Transverse colon (tissue), 4 donors: ENCODE measurements at regions not wholly inside any gene's neighbourhood (a gene's known extent, or its start where the extent isn't known, plus 50 kb on each side); places are given as distances from the start of the nearest gene placed in this dataset.

ENCODE experiments used
- DNase-seq: peaks from one replicate; pipeline ENCODE4 v3.0.0-alpha.2; 2019
- H3K27ac ChIP-seq, 4 donors: fragments of 200-600 bp; sonication (generic); 2 replicates each; pipeline ENCODE4 v1.5.1; 2016 to 2018; ENCODE audit warnings: inconsistent platforms in 4 of 4
- H3K27me3 ChIP-seq: fragments of 200-600 bp; sonication (generic); 2 replicates; pipeline ENCODE4 v1.5.1; 2017; ENCODE audit warnings: inconsistent platforms
- H3K36me3 ChIP-seq, 4 donors: fragments of 200-600 bp; sonication (generic); 2 replicates each; pipeline ENCODE4 v1.5.1; 2017 to 2019; ENCODE audit warnings: inconsistent platforms in 4 of 4
- H3K4me1 ChIP-seq, 4 donors: fragments of 200-600 bp; sonication (generic); 2 replicates each; pipeline ENCODE4 v1.5.1; 2017 to 2020; ENCODE audit warnings: inconsistent platforms in 4 of 4
- H3K4me3 ChIP-seq, 4 donors: fragments of 200-600 bp; sonication (generic); 1 replicate in 1 of 4; 2 replicates in 3 of 4; pipeline versions ENCODE4 v1.5.1 to v1.6.1; 2017 to 2019; ENCODE audit warnings: inconsistent platforms in 4 of 4
- H3K9me3 ChIP-seq, 2 donors: fragments of 200-600 bp; sonication (generic); 2 replicates each; pipeline ENCODE4 v1.5.1; 2017 to 2019; ENCODE audit warnings: inconsistent platforms in 2 of 2
- EP300 ChIP-seq: sonication (generic); formaldehyde crosslinking; IDR thresholded peaks from one replicate; pipeline ENCODE4 v1.6.1; 2017; ENCODE audit warnings: antibody characterized with exemption, low read depth
- POLR2A ChIP-seq: fragments of 450-650 bp; IDR thresholded peaks from one replicate; pipeline ENCODE4 v1.6.1; 2016; ENCODE audit warnings: antibody characterized with exemption, mild to moderate bottlenecking, moderate library complexity
- POLR2AphosphoS5 ChIP-seq, 3 donors: sonication (generic); formaldehyde crosslinking; IDR thresholded peaks; one replicate each; pipeline ENCODE4 v1.6.1; 2016; ENCODE audit warnings: antibody characterized with exemption in 3 of 3
- WGBS, 2 donors: methylation state at CpG; one replicate each; pipeline ENCODE4 v1.1.5; 2018; ENCODE audit warnings: low coverage in 1 of 2; 5-methylcytosine and 5-hydroxymethylcytosine counted together
- in situ Hi-C, 4 donors: fragments of 200-750 bp; cut with MboI; loops; one replicate each; pipeline versions ENCODE4 v1.15.0 to v1.15.1; 2017; ENCODE audit warnings: low sequenced_read_pairs in 3 of 4, low pct_ligation_motif_present in 1 of 4, low pct_unique_long_range_greater_than_20kb in 1 of 4
- intact Hi-C: fragments of 100-400 bp; cut with DNase I; formaldehyde crosslinking; loops from one replicate; pipeline ENCODE4 v1.15.1; 2023; ENCODE audit warnings: low total_unique reads
- TF ChIP-seq, protein P1 (sequence below), 5 experiments: fragments of 200-600 bp in 3 of 5; fragments of 450-650 bp in 2 of 5; sonication (generic) in 3 of 5; IDR thresholded peaks; 1 replicate in 2 of 5; 2 replicates in 3 of 5; pipeline ENCODE4 v1.5.1; 2016 to 2017; ENCODE audit warnings: antibody characterized with exemption in 5 of 5, inconsistent platforms in 3 of 5, mild to moderate bottlenecking in 2 of 5, moderate library complexity in 1 of 5

DNA sequence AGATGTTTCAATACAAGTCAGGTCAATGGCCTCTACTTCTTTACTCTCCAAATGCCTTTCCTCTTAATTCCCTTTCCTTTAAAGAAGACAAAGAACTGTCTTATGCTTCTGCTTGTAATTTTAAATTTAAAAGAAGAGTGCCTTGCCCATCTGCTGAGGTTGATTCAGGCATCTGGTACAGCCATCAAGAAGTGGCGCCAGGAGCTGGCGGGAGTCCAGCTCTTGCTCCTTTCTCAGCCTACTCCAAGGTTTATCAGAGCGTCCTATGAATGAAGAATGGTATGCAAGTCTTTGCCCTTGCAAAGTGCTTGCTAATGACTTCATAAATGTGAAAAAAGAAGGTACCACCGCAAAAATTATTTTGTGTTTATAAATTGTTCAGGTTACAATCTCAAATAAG lies 294.6 kb upstream of the TGFBR2 start:
- in situ Hi-C loops: no loop called here

DNA sequence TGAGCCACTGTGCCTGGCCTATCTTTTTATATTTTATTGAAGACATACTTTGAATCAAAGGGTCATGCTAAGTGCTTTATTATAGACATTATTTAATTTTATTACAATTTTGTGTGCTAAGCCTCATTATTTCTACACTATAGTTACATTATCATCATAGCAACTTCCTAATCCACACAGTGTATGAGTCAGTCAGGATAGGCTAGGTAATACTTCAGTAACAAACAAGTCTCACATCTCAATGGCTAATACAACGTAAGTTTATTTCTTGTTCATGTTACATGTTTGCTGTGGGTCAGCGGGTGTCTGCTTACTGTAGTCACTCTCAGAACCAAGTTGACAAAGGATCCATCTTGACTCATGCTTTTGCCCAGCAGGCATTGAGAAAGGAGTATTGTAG lies 292.6 kb upstream of the TGFBR2 start:
- 94 to 100% methylated on average over 1 to 2 of the region's 2 CpGs for WGBS, 2 donors
- Histone ChIP-seq H3K36me3 (no peaks in the 10 kb centered on the region), H3K9me3 (no peaks in the 10 kb centered on the region), H3K4me1 (no peaks in the 10 kb centered on the region), H3K27ac (no peak overlapping the region), H3K27me3 (no peaks in the 10 kb centered on the region), H3K4me3 (no peak overlapping the region)
- intact Hi-C loops: no loop called here
- TF ChIP-seq, protein P1, sequence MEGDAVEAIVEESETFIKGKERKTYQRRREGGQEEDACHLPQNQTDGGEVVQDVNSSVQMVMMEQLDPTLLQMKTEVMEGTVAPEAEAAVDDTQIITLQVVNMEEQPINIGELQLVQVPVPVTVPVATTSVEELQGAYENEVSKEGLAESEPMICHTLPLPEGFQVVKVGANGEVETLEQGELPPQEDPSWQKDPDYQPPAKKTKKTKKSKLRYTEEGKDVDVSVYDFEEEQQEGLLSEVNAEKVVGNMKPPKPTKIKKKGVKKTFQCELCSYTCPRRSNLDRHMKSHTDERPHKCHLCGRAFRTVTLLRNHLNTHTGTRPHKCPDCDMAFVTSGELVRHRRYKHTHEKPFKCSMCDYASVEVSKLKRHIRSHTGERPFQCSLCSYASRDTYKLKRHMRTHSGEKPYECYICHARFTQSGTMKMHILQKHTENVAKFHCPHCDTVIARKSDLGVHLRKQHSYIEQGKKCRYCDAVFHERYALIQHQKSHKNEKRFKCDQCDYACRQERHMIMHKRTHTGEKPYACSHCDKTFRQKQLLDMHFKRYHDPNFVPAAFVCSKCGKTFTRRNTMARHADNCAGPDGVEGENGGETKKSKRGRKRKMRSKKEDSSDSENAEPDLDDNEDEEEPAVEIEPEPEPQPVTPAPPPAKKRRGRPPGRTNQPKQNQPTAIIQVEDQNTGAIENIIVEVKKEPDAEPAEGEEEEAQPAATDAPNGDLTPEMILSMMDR (IDR thresholded peaks at IDR 0.05): no peak
- TF ChIP-seq POLR2AphosphoS5 (IDR thresholded peaks at IDR 0.05): no peak
- TF ChIP-seq EP300: no peak
- TF ChIP-seq POLR2A: no peak
- no peak for DNase-seq
- in situ Hi-C loops: no loop called here

More for the DNA sequence above, 294.6 kb upstream of the TGFBR2 start:
- Histone ChIP-seq H3K4me1 (peaks cover 0 to 9% (median 0%) of the 10 kb centered on the region in 4 donors), H3K36me3 (no peaks in the 10 kb centered on the region), H3K27ac (no peak overlapping the region), H3K27me3 (no peaks in the 10 kb centered on the region), H3K4me3 (no peak overlapping the region), H3K9me3 (no peaks in the 10 kb centered on the region)
- intact Hi-C loops: no loop called here
- WGBS, 2 donors: 92 to 100% methylated on average over 1 to 4 of the region's 4 CpGs
- no peak for DNase-seq
- TF ChIP-seq POLR2AphosphoS5 (IDR thresholded peaks at IDR 0.05) (no peak), POLR2A (no peak), EP300 (no peak)
- TF ChIP-seq, protein P1 (IDR thresholded peaks at IDR 0.05): no peak

DNA sequence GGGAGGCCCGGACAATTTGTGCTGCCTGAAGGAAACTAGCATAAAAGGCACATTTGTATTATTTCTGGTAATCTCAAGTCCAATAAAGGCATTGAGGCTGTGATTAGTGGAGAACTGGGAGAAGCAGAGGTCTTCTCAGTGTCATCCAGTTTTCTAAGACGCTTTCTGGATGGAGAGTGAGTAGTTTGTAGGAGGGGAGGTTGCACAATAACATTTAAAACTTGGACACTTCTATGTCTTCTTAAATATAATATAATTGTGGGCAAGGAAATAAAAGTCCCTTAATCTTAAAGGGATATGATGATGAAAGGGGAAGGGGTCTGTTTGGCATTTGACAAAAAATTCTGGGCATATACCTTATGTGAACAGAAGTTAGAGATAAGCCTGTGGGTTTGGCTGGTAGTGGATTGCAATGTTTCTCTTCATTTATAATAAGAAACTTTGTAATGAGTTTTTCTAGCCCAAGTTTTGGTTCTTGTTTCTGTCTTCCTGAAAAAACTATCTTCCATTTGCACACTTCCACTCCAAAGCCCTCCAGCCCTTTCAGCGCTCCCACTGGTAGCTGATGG lies 291.6 kb upstream of the TGFBR2 start:
- no peaks in the 10 kb centered on the region for H3K36me3 ChIP-seq
- in situ Hi-C loops (no loop called here), intact Hi-C loops (no loop called here)
- H3K4me1 ChIP-seq: peaks cover 0 to 6% (median 0%) of the 10 kb centered on the region in 4 donors
- H3K9me3 ChIP-seq: no peaks in the 10 kb centered on the region
- no peak overlapping the region for H3K27ac ChIP-seq
- DNase-seq: no peak
- H3K4me3 ChIP-seq: no peak overlapping the region
- TF ChIP-seq POLR2AphosphoS5 (IDR thresholded peaks at IDR 0.05): no peak
- no peak for TF ChIP-seq POLR2A
- TF ChIP-seq, protein P1 (IDR thresholded peaks at IDR 0.05): no peak
- no peak for TF ChIP-seq EP300
- no peaks in the 10 kb centered on the region for H3K27me3 ChIP-seq
- 88 to 89% methylated on average over 2 to 3 of the region's 3 CpGs for WGBS, 2 donors

DNA sequence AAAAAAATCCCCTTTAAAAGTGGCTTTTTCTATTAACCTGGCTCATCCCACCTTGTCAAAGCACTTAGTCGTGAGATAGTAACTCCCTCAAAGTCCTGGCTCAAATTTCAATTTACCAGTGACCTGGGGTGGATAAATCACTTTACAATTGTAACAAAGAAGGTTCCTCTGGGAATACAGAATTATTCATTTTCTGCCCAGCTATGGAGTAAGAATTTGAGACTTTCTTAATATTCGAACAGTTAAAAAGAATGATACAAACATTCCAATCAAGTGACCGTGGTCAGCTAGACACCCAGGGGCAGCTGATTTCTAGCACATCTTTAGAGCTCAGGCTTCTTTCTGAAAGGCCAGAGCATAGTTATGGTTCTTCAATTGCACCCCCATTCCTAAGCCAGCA lies 291.0 kb upstream of the TGFBR2 start:
- Histone ChIP-seq H3K36me3 (no peaks in the 10 kb centered on the region), H3K9me3 (no peaks in the 10 kb centered on the region), H3K4me3 (no peak overlapping the region), H3K4me1 (peaks cover 0 to 8% (median 0%) of the 10 kb centered on the region in 4 donors), H3K27me3 (no peaks in the 10 kb centered on the region), H3K27ac (no peak overlapping the region)
- no peak for DNase-seq
- in situ Hi-C loops (no loop called here), intact Hi-C loops (no loop called here)
- TF ChIP-seq, protein P1 (IDR thresholded peaks at IDR 0.05): no peak
- no peak for TF ChIP-seq POLR2AphosphoS5 (IDR thresholded peaks at IDR 0.05)
- no peak for TF ChIP-seq EP300
- TF ChIP-seq POLR2A: no peak
- WGBS, 2 donors: 76 to 89% methylated on average over 2 to 3 of the region's 3 CpGs
